ENCODE measurements at regions not wholly inside any gene's neighbourhood (a gene's known extent, or its start where the extent isn't known, plus 50 kb on each side); places are given as distances from the start of the nearest gene placed in this dataset.

GRCh38 chr10:113364227-113364626 lies 188.6 kb upstream of the HABP2 start:
- Histone ChIP-seq H3K27ac (peak overlapping the region; percentile 55 to 67), H3K27me3 (no peaks in the 10 kb centered on the region), H3K4me1 (peaks cover 0 to 42% (median 19%) of the 10 kb centered on the region in 4 donors), H3K36me3 (no peaks in the 10 kb centered on the region), H3K9me3 (peaks cover 0 to 6% (median 3%) of the 10 kb centered on the region in 3 donors), H3K4me3 (no peak overlapping the region)
- intact Hi-C loops (cut with DNase I; ENCODE audit: low total_unique reads), result no loop called here
- TF ChIP-seq CTCF (IDR thresholded peaks at IDR 0.05), result no peak
- no peak for DNase-seq

- Histone ChIP-seq H3K4me3 (no peak overlapping the region), H3K36me3 (no peaks in the 10 kb centered on the region), H3K9me3 (peaks cover 0 to 6% (median 3%) of the 10 kb centered on the region in 3 donors), H3K27ac (no peak overlapping the region), H3K4me1 (peaks cover 0 to 7% (median 2%) of the 10 kb centered on the region in 4 donors), H3K27me3 (no peaks in the 10 kb centered on the region)
- intact Hi-C loops (cut with DNase I; ENCODE audit: low total_unique reads), result no loop called here
- DNase-seq, result no peak
- TF ChIP-seq CTCF (IDR thresholded peaks at IDR 0.05), result no peak
Observed at GRCh38 chr10:113368666-113369364, 184.0 kb upstream of the HABP2 start.

GRCh38 chr10:113369365-113369694 lies 183.5 kb upstream of the HABP2 start:
- TF ChIP-seq CTCF (IDR thresholded peaks at IDR 0.05), result no peak
- intact Hi-C loops (cut with DNase I; ENCODE audit: low total_unique reads), result no loop called here
- H3K9me3 ChIP-seq, result peaks cover 0 to 6% (median 3%) of the 10 kb centered on the region in 3 donors
- peaks cover 0 to 2% (median 0%) of the 10 kb centered on the region in 4 donors for H3K4me1 ChIP-seq
- H3K36me3 ChIP-seq, result no peaks in the 10 kb centered on the region
- DNase-seq, result no peak
- no peak overlapping the region for H3K27ac ChIP-seq
- H3K27me3 ChIP-seq, result no peaks in the 10 kb centered on the region
- H3K4me3 ChIP-seq, result no peak overlapping the region

GRCh38 chr10:113376428-113376827 lies 176.4 kb upstream of the HABP2 start:
- Histone ChIP-seq H3K36me3 (no peaks in the 10 kb centered on the region), H3K4me1 (peaks cover 0 to 22% (median 6%) of the 10 kb centered on the region in 4 donors), H3K9me3 (no peaks in the 10 kb centered on the region), H3K4me3 (no peak overlapping the region), H3K27ac (no peak overlapping the region), H3K27me3 (no peaks in the 10 kb centered on the region)
- no peak for TF ChIP-seq CTCF (IDR thresholded peaks at IDR 0.05)
- DNase-seq, result no peak
- intact Hi-C loops (cut with DNase I; ENCODE audit: low total_unique reads), result no loop called here

GRCh38 chr10:113379091-113379490 lies 173.8 kb upstream of the HABP2 start:
- no peak overlapping the region for H3K4me3 ChIP-seq
- intact Hi-C loops (cut with DNase I; ENCODE audit: low total_unique reads), result no loop called here
- DNase-seq, result no peak

More at GRCh38 chr10:113379091-113379490, 173.8 kb upstream of the HABP2 start:
- H3K9me3 ChIP-seq, result no peaks in the 10 kb centered on the region
- no peaks in the 10 kb centered on the region for H3K27me3 ChIP-seq
- H3K27ac ChIP-seq, result peak overlapping the region; percentile 8 to 36
- no peak for TF ChIP-seq CTCF (IDR thresholded peaks at IDR 0.05)
- H3K36me3 ChIP-seq, result no peaks in the 10 kb centered on the region
- peaks cover 0 to 48% (median 15%) of the 10 kb centered on the region in 4 donors for H3K4me1 ChIP-seq

Data from tibial artery (tissue), 4 donors.